Activated CD8-positive, alpha-beta T cell treated with anti-CD3 and anti-CD28 coated beads, Interleukin-2, amount 10 ng/mL, durations not matched to agents 7 days and 5 days (primary cell): ENCODE measurements at regions not wholly inside any gene's neighbourhood (a gene's known extent, or its start where the extent isn't known, plus 50 kb on each side); places are given as distances from the start of the nearest gene placed in this dataset.
"Not testable (repeated sequence)": the region's sequence is repeated elsewhere in the genome, so short reads cannot be mapped to it uniquely, and the experiment has no call there.

Source experiments
- ATAC-seq: fragments of 150-1000 bp; cut with Tn5 transposase; one replicate; pipeline ENCODE4 v1.10.0; 2021; ENCODE audit warnings: moderate library complexity
- CTCF ChIA-PET: fragments of 350-600 bp; sonication (Branson Sonifier 250); formaldehyde crosslinking; loops from one replicate; lab custom pipeline; 2021; ENCODE audit warnings: antibody characterized with exemption; lab: Charles Lee
- POLR2A ChIA-PET: fragments of 350-600 bp; sonication (Branson Sonifier 250); formaldehyde crosslinking; loops from one replicate; lab custom pipeline; 2021; ENCODE audit warnings: antibody characterized with exemption; lab: Charles Lee
- DNase-seq: peaks from one replicate; pipeline ENCODE4 v3.0.0-alpha.2; 2020
- H3K27ac Mint-ChIP-seq: one replicate; pipeline ENCODE4 v1.8.0; 2021; ENCODE audit warnings: mild to moderate bottlenecking, mixed read lengths
- H3K27me3 Mint-ChIP-seq: one replicate; pipeline ENCODE4 v1.8.0; 2021; ENCODE audit warnings: low read depth, mixed read lengths
- H3K36me3 Mint-ChIP-seq: one replicate; pipeline ENCODE4 v1.8.0; 2021; ENCODE audit warnings: low read depth, mixed read lengths
- H3K4me1 Mint-ChIP-seq: one replicate; pipeline ENCODE4 v1.8.0; 2021; ENCODE audit warnings: low read depth, mixed read lengths
- H3K4me3 Mint-ChIP-seq: one replicate; pipeline ENCODE4 v1.8.0; 2021; ENCODE audit warnings: mild to moderate bottlenecking, mixed read lengths
- H3K9me3 Mint-ChIP-seq: one replicate; pipeline ENCODE4 v1.8.0; 2022; ENCODE audit warnings: mixed read lengths; ENCODE audit not compliant: insufficient read depth

DNA sequence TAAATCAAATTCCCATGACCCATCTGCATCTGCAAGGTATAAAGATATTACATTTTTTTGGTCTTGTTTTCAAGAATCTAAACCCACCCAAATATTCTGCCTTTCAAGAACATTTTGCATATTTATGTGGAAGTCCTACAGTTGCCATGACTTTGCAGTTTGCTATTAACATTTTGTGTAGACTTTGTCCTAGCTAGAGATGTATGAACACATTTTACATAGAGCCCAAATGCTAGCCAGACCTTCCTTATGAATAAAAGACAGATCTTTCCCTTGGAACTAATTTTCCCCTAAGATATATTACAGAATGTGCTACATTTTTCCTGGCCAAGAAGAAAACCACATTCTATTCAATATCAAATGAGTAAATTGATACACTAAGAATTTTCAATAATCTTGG lies 772.5 kb downstream of the KCNA4 start:
- Mint-ChIP-seq H3K27me3 (no peaks in the 10 kb centered on the region), H3K27ac (no peak overlapping the region), H3K4me1 (no peaks in the 10 kb centered on the region), H3K36me3 (no peaks in the 10 kb centered on the region), H3K4me3 (no peak overlapping the region), H3K9me3 (peaks cover 12% of the 10 kb centered on the region)
- ChIA-PET CTCF (no interaction called here), POLR2A (no interaction called here)
- no peak for ATAC-seq
- DNase-seq: no peak

DNA sequence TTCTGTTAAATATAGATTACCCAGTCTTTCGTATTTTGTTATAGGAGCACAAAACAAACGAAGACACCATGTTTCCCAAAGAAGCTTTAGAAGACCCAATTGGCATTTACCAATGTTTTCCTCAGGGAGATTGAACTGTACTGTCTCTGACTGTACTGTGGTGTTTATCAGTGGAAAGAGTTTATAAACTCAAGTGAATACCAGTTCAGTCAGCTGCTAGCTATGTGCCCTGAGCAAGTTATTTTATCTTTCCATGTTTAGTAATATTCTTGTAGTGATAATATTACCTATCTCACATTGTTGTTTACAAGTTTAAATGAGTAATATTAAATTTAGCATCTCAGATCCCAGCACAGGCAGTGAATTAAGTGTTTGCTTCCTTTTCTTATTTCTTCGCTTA lies 773.2 kb downstream of the KCNA4 start:
- ChIA-PET POLR2A (no interaction called here), CTCF (no interaction called here)
- Mint-ChIP-seq H3K4me1 (no peaks in the 10 kb centered on the region), H3K27me3 (no peaks in the 10 kb centered on the region), H3K4me3 (no peak overlapping the region), H3K36me3 (no peaks in the 10 kb centered on the region), H3K27ac (no peak overlapping the region), H3K9me3 (peaks cover 12% of the 10 kb centered on the region)
- no peak for DNase-seq
- ATAC-seq: no peak

- no peak for DNase-seq
- Mint-ChIP-seq H3K27ac (no peak overlapping the region), H3K4me1 (no peaks in the 10 kb centered on the region), H3K9me3 (peaks cover 18% of the 10 kb centered on the region), H3K4me3 (no peak overlapping the region), H3K36me3 (no peaks in the 10 kb centered on the region), H3K27me3 (no peaks in the 10 kb centered on the region)
- POLR2A ChIA-PET: no interaction called here
- CTCF ChIA-PET: no interaction called here
- ATAC-seq: no peak
Measured at GRCh38 chr11:29231991-29232390, 784.8 kb downstream of the KCNA4 start.

- Mint-ChIP-seq H3K9me3 (peaks cover 14% of the 10 kb centered on the region), H3K27ac (no peak overlapping the region), H3K27me3 (no peaks in the 10 kb centered on the region), H3K36me3 (no peaks in the 10 kb centered on the region), H3K4me3 (no peak overlapping the region), H3K4me1 (no peaks in the 10 kb centered on the region)
- POLR2A ChIA-PET: no interaction called here
- DNase-seq (no peak), ATAC-seq (no peak)
- CTCF ChIA-PET: no interaction called here
Measured at GRCh38 chr11:29231586-29231985, 785.2 kb downstream of the KCNA4 start.

GRCh38 chr11:29227811-29228210 lies 789.0 kb downstream of the KCNA4 start:
- no peak overlapping the region for H3K27ac Mint-ChIP-seq
- no peaks in the 10 kb centered on the region for H3K4me1 Mint-ChIP-seq
- no peak for ATAC-seq
- ChIA-PET POLR2A (no interaction called here), CTCF (no interaction called here)
- H3K4me3 Mint-ChIP-seq: no peak overlapping the region
- peaks cover 13% of the 10 kb centered on the region for H3K9me3 Mint-ChIP-seq
- DNase-seq: no peak
- no peaks in the 10 kb centered on the region for H3K27me3 Mint-ChIP-seq
- H3K36me3 Mint-ChIP-seq: no peaks in the 10 kb centered on the region

- Mint-ChIP-seq H3K4me3 (no peak overlapping the region), H3K27ac (no peak overlapping the region), H3K4me1 (no peaks in the 10 kb centered on the region), H3K27me3 (no peaks in the 10 kb centered on the region), H3K36me3 (no peaks in the 10 kb centered on the region), H3K9me3 (peaks cover 21% of the 10 kb centered on the region)
- ATAC-seq: no peak
- POLR2A ChIA-PET: no interaction called here
- CTCF ChIA-PET: no interaction called here
- DNase-seq: no peak
Measured at GRCh38 chr11:29224739-29225384, 792.0 kb downstream of the KCNA4 start.

DNA sequence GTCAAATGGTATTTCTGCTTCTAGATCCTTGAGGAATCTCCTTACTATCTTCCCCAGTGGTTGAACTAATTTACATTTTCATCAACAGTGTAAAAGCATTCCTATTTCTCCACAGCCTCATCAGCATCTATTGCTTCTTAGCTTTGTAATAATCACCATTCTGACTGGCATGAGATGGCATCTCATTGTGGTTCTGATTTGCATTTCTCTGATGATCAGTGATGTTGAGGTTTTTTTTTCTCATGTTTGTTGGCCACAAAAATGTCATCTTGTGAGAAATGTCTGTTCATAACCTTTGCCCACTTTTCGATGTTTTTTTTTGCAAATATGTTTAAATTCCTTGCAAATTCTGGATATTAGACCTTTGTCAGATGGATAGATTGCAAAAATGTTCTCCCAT lies 797.3 kb downstream of the KCNA4 start:
- H3K9me3 Mint-ChIP-seq: peaks cover 32% of the 10 kb centered on the region
- CTCF ChIA-PET: not testable (repeated sequence)

DNA sequence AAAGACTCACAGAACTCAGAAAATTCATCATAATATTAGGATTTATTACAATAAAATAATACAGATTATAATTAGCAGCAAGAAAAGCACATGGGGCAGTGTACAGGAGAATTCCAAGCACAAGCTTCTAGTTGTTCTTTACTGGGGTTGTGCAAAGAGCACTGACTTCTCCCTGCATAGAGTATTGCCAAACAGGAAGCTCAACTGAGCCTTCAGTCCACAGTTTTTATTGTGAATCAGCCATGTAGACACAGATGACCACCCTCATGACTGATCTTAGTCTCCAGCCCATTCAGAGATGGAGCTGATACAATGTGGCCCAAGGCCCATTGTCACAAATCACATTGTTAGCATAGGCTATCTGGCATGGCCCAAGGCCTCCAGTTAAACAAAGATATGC lies 798.9 kb downstream of the KCNA4 start:
- H3K4me3 Mint-ChIP-seq: no peak overlapping the region
- CTCF ChIA-PET: no interaction called here
- no peaks in the 10 kb centered on the region for H3K4me1 Mint-ChIP-seq

More for the DNA sequence above, 797.3 kb downstream of the KCNA4 start:
- DNase-seq, H3K27ac Mint-ChIP-seq, H3K4me1 Mint-ChIP-seq, H3K27me3 Mint-ChIP-seq, ATAC-seq, POLR2A ChIA-PET, H3K4me3 Mint-ChIP-seq, H3K36me3 Mint-ChIP-seq: not testable (repeated sequence)

DNA sequence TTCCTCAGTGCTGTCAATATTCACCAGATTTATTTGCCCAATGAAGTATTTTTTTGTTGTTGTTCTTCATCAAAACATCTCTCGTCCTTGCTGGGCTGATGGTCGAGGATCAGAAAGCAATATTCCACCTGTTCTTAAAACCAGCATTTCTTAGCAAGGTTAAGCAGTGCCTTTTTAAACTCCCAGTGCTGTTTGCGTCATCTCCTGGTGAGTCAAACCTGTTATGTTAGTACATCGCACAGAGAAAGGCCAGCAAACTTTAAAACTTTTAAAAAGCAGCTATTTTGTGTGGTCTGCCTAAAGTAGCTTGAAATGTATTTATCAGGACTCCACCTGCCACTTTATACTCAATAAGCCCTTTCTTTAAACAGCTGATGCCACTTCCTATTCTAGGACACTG lies 802.0 kb downstream of the KCNA4 start:
- peaks cover 16% of the 10 kb centered on the region for H3K9me3 Mint-ChIP-seq
- DNase-seq (no peak), ATAC-seq (no peak)
- ChIA-PET CTCF (no interaction called here), POLR2A (no interaction called here)
- no peaks in the 10 kb centered on the region for H3K27me3 Mint-ChIP-seq
- H3K27ac Mint-ChIP-seq: no peak overlapping the region
- H3K36me3 Mint-ChIP-seq: no peaks in the 10 kb centered on the region
- no peaks in the 10 kb centered on the region for H3K4me1 Mint-ChIP-seq
- no peak overlapping the region for H3K4me3 Mint-ChIP-seq

More for the DNA sequence above, 798.9 kb downstream of the KCNA4 start:
- Mint-ChIP-seq H3K27ac (no peak overlapping the region), H3K27me3 (no peaks in the 10 kb centered on the region), H3K9me3 (peaks cover 32% of the 10 kb centered on the region), H3K36me3 (no peaks in the 10 kb centered on the region)
- ATAC-seq (no peak), DNase-seq (no peak)
- POLR2A ChIA-PET: no interaction called here

DNA sequence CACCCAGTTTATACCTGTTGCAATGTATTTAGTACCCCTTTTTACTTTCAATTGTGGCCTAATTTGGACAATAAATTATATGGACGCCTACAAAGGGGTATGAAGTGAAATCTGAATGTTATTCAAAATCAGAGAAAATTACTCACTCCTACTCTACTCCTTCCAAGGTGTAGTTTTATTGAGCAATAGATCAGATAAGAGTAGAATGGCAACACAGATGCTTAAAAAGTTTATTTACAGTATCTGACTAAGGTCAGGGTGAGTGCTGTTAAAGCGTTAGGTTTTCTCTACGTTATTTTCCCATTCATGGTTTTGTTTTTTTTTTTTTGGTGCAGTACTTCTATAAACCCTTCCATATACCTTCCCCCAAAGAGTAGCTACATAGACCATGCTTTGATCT lies 805.6 kb downstream of the KCNA4 start:
- Mint-ChIP-seq H3K27me3 (no peaks in the 10 kb centered on the region), H3K4me1 (no peaks in the 10 kb centered on the region), H3K9me3 (no peaks in the 10 kb centered on the region), H3K4me3 (no peak overlapping the region), H3K36me3 (no peaks in the 10 kb centered on the region), H3K27ac (no peak overlapping the region)
- ATAC-seq (no peak), DNase-seq (no peak)
- ChIA-PET POLR2A (no interaction called here), CTCF (no interaction called here)

DNA sequence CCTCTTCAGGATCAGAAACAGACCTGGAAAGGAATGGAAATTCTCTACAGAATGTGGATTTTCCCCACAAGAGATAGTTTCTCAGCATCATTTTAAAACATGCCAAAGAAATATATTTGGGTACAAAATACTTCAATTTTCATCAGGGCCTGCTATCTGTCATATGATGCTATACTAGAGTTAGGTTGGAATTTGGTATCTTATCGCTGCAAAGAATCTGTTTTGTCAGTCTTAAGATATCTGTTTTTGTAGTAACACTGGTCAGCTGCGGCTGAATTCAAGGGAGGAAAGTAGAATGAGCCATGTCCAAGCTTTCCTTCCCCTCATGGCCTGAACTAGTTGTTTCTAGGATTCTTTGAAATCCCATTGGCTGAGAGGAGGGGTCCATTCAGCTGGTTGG lies 806.4 kb downstream of the KCNA4 start:
- Mint-ChIP-seq H3K9me3 (no peaks in the 10 kb centered on the region), H3K27me3 (no peaks in the 10 kb centered on the region), H3K4me1 (no peaks in the 10 kb centered on the region), H3K4me3 (no peak overlapping the region), H3K36me3 (no peaks in the 10 kb centered on the region), H3K27ac (no peak overlapping the region)
- ChIA-PET CTCF (no interaction called here), POLR2A (no interaction called here)
- ATAC-seq (no peak), DNase-seq (no peak)

DNA sequence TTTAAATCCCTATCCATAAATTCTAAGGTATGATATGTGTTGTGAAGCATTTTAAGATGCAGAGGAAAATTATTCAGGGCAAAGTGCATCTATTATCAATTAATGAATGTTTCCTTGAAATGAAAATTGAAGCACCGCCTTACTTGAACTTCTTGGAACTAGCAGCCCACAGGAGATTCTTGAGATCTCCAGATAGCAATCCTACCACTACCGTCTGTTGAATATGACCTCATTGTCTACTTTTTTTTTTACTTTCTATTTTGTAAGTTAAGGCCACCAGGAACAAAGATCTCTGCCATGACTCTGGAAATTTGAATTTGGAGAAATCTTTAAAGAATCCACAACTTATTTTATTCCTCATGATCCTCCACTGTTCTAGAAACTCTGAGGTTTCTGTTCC lies 808.7 kb downstream of the KCNA4 start:
- Mint-ChIP-seq H3K27me3 (no peaks in the 10 kb centered on the region), H3K27ac (no peak overlapping the region), H3K36me3 (no peaks in the 10 kb centered on the region), H3K4me1 (no peaks in the 10 kb centered on the region), H3K9me3 (no peaks in the 10 kb centered on the region), H3K4me3 (no peak overlapping the region)
- ChIA-PET POLR2A (no interaction called here), CTCF (no interaction called here)
- no peak for DNase-seq
- ATAC-seq: no peak
